CD4-positive, alpha-beta T cell (primary cell): ENCODE measurements at regions not wholly inside any gene's neighbourhood (a gene's known extent, or its start where the extent isn't known, plus 50 kb on each side); places are given as distances from the start of the nearest gene placed in this dataset.

Experiments
- ATAC-seq: fragments of 200-7000 bp; cut with Tn5 transposase; one replicate; pipeline ENCODE4 v1.10.0; 2022; ENCODE audit warnings: mild to moderate bottlenecking; ENCODE audit not compliant: poor library complexity
- CTCF ChIA-PET: fragments of 350-600 bp; sonication (Branson Sonifier 250); formaldehyde crosslinking; loops from one replicate; lab custom pipeline; 2021; ENCODE audit warnings: antibody characterized with exemption, inconsistent platforms; lab: Charles Lee
- POLR2A ChIA-PET: fragments of 350-600 bp; sonication (Branson Sonifier 250); formaldehyde crosslinking; loops from one replicate; lab custom pipeline; 2021; ENCODE audit warnings: antibody characterized with exemption, inconsistent platforms; lab: Charles Lee
- DNase-seq, 14 experiments: peaks; one replicate each; pipeline ENCODE4 v3.0.0-alpha.2; 2013 to 2020; ENCODE audit warnings: mixed read lengths in 2 of 14
- H3K27ac ChIP-seq, 2 donors: one replicate each; pipeline versions ENCODE4 v1.5.1 to v1.7.0; 2013; ENCODE audit warnings: low read length in 2 of 2, low read depth in 1 of 2, mild to moderate bottlenecking in 1 of 2
- H3K27me3 ChIP-seq, 2 experiments: 1 replicate in 1 of 2; 2 replicates in 1 of 2; pipeline versions ENCODE4 v1.6.1 to v1.7.0; 2013; ENCODE audit warnings: low read length in 2 of 2, control low read depth in 1 of 2, mild to moderate bottlenecking in 1 of 2, moderate library complexity in 1 of 2; ENCODE audit not compliant: insufficient read depth in 2 of 2, control insufficient read depth in 1 of 2
- H3K36me3 ChIP-seq: one replicate; pipeline ENCODE4 v1.6.1; 2013; ENCODE audit warnings: low read length, control low read depth; ENCODE audit not compliant: insufficient read depth
- H3K4me1 ChIP-seq: one replicate; pipeline ENCODE4 v1.6.1; 2013; ENCODE audit warnings: low read length, control low read depth; ENCODE audit not compliant: insufficient read depth
- H3K4me3 ChIP-seq: one replicate; pipeline ENCODE4 v1.5.1; 2013; ENCODE audit warnings: mild to moderate bottlenecking, low read length, moderate library complexity
- H3K9me3 ChIP-seq, 2 experiments: 1 replicate in 1 of 2; 2 replicates in 1 of 2; pipeline versions ENCODE4 v1.6.1 to v1.7.0; 2013; ENCODE audit warnings: low read length in 2 of 2, mild to moderate bottlenecking in 2 of 2, control low read depth in 1 of 2, moderate library complexity in 1 of 2; ENCODE audit not compliant: control insufficient read depth in 1 of 2, insufficient read depth in 1 of 2
- H3K27ac Mint-ChIP-seq: one replicate; pipeline ENCODE4 v1.8.0; 2020; ENCODE audit warnings: mixed read lengths
- H3K27me3 Mint-ChIP-seq: one replicate; pipeline ENCODE4 v1.8.0; 2021; ENCODE audit warnings: mixed read lengths
- H3K36me3 Mint-ChIP-seq: one replicate; pipeline ENCODE4 v1.8.0; 2021; ENCODE audit warnings: low read depth, mixed read lengths
- H3K4me1 Mint-ChIP-seq: one replicate; pipeline ENCODE4 v1.8.0; 2021; ENCODE audit warnings: low read depth, mixed read lengths
- H3K4me3 Mint-ChIP-seq: one replicate; pipeline ENCODE4 v1.8.0; 2020; ENCODE audit warnings: mild to moderate bottlenecking, mixed read lengths
- H3K9me3 Mint-ChIP-seq: one replicate; pipeline ENCODE4 v1.8.0; 2020; ENCODE audit warnings: mixed read lengths
- intact Hi-C, 2 experiments: fragments of 100-400 bp; cut with DNase I in 1 of 2; cut with micrococcal nuclease in 1 of 2; formaldehyde crosslinking; loops; one replicate each; pipeline versions ENCODE4 v1.15.1 to v1.9.0; 2023 to 2025; cut with DNase I, micrococcal nuclease
- TF ChIP-seq, protein P1 (sequence below): fragments of 200-600 bp; IDR thresholded peaks from one replicate; pipeline ENCODE4 v1.8.0; 2022; ENCODE audit warnings: antibody characterized with exemption, mild to moderate bottlenecking

DNA sequence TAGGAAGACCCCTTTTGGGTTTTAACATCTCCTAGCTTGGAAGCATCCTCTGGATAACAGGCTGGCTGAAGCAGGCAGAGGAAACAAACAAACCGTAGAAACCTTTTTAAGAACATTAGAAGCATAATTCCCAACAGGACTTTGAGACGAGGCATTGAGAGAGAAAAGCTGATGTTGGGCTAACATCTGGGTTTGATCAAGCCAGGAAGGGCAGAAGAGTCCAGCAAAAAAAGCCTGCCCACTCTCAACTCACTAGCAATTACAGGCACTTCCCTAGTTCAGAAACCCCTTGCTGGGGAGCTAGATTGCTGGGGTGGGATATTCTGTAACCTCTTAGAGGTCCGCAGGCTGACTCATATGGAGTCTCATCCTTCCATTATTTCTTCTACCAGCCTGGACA lies 75.4 kb upstream of the CTNNA1 start:
- no peaks in the 10 kb centered on the region for H3K36me3 Mint-ChIP-seq
- H3K4me3 Mint-ChIP-seq = no peak overlapping the region
- peaks cover 21 to 24% of the 10 kb centered on the region in 2 experiments for H3K27me3 ChIP-seq
- H3K4me1 ChIP-seq = no peaks in the 10 kb centered on the region
- ChIA-PET POLR2A (no interaction called here), CTCF (interaction anchor here (0.7 kb wide), 2 partner anchors 13 to 115 kb away, joined by 3 read pairs; no protein-coding TSS in a partner anchor)
- peaks cover 9% of the 10 kb centered on the region for H3K9me3 Mint-ChIP-seq
- DNase-seq (no peak), ATAC-seq (no peak)
- no peak overlapping the region for H3K4me3 ChIP-seq
- H3K27me3 Mint-ChIP-seq = peaks cover 73% of the 10 kb centered on the region
- TF ChIP-seq, protein P1, sequence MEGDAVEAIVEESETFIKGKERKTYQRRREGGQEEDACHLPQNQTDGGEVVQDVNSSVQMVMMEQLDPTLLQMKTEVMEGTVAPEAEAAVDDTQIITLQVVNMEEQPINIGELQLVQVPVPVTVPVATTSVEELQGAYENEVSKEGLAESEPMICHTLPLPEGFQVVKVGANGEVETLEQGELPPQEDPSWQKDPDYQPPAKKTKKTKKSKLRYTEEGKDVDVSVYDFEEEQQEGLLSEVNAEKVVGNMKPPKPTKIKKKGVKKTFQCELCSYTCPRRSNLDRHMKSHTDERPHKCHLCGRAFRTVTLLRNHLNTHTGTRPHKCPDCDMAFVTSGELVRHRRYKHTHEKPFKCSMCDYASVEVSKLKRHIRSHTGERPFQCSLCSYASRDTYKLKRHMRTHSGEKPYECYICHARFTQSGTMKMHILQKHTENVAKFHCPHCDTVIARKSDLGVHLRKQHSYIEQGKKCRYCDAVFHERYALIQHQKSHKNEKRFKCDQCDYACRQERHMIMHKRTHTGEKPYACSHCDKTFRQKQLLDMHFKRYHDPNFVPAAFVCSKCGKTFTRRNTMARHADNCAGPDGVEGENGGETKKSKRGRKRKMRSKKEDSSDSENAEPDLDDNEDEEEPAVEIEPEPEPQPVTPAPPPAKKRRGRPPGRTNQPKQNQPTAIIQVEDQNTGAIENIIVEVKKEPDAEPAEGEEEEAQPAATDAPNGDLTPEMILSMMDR = no peak
- no peaks in the 10 kb centered on the region for H3K36me3 ChIP-seq
- H3K9me3 ChIP-seq = peaks cover 13 to 21% of the 10 kb centered on the region in 2 experiments
- no peak overlapping the region for H3K27ac Mint-ChIP-seq
- intact Hi-C loops = no loop called here
- H3K27ac ChIP-seq = no peak overlapping the region
- H3K4me1 Mint-ChIP-seq = no peaks in the 10 kb centered on the region

DNA sequence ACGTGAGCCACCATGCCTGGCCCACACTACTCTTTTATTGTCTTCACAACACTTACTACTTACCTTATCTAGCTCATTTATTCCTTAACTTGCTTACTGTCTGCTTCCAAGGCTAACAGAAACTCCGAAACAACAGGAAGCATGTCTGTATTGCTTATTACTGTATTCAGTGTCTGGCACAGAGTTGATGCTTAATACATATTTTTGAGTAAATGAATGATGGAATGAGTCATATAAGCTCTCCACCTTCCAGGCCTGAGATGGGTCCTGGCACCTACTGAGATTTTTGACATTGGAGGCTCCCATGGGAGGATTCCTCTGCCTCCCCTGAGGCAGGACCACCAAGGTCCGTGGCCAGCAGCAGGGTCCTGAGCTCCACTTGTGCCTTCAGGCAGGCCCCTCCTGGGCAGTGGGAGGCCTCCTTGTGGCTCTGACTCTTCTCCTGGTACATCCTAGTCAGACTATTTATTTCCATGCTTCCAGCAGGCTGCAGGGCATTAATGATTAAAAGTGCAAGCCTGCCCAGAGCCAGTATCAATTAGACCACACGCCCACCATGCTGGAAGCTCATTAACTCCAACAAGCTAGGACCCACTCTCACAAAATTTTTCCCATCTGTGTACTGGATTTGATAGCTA lies 76.5 kb upstream of the CTNNA1 start:
- Mint-ChIP-seq H3K27me3 (peaks cover 79% of the 10 kb centered on the region), H3K4me3 (no peak overlapping the region), H3K4me1 (no peaks in the 10 kb centered on the region), H3K9me3 (peaks cover 9% of the 10 kb centered on the region), H3K36me3 (no peaks in the 10 kb centered on the region), H3K27ac (no peak overlapping the region)
- intact Hi-C loops = no loop called here
- no peaks in the 10 kb centered on the region for H3K36me3 ChIP-seq
- H3K4me1 ChIP-seq = no peaks in the 10 kb centered on the region
- H3K4me3 ChIP-seq = no peak overlapping the region
- H3K9me3 ChIP-seq = peaks cover 13 to 21% of the 10 kb centered on the region in 2 experiments
- ATAC-seq (no peak), DNase-seq (no peak)
- peaks cover 27 to 35% of the 10 kb centered on the region in 2 experiments for H3K27me3 ChIP-seq
- POLR2A ChIA-PET = no interaction called here
- H3K27ac ChIP-seq = no peak overlapping the region
- CTCF ChIA-PET = interaction anchor here (0.7 kb wide), 1 partner anchor 1089 kb away, joined by 3 read pairs; no protein-coding TSS in a partner anchor
- TF ChIP-seq, protein P1 = no peak

DNA sequence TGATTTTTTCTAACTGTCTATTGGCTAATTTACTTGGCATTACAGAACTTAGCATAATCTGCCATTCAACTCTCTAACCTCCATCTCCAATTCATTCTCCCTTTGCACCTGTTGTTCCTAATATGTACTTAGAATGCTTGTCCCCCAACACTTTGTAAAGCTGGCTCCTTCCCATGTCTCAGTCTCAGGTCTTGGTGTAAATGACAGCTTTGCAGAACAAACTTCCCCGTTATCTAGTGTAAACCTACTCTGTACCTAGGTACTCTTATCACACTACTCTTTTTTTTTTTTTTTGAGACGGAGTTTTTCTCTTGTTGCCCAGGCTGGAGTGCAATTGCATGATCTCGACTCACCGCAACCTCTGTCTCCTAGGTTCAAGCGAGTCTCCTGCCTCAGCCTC lies 77.2 kb upstream of the CTNNA1 start:
- H3K27ac Mint-ChIP-seq = no peak overlapping the region
- Histone ChIP-seq H3K9me3 (peaks cover 13 to 21% of the 10 kb centered on the region in 2 experiments), H3K36me3 (no peaks in the 10 kb centered on the region), H3K4me1 (no peaks in the 10 kb centered on the region), H3K27ac (no peak overlapping the region), H3K4me3 (no peak overlapping the region), H3K27me3 (peaks cover 34 to 42% of the 10 kb centered on the region in 2 experiments)
- no peaks in the 10 kb centered on the region for H3K36me3 Mint-ChIP-seq
- ATAC-seq = no peak
- H3K27me3 Mint-ChIP-seq = peaks cover 80% of the 10 kb centered on the region
- ChIA-PET POLR2A (no interaction called here), CTCF (interaction anchor here (0.7 kb wide), 1 partner anchor 1089 kb away, joined by 3 read pairs; no protein-coding TSS in a partner anchor)
- H3K4me3 Mint-ChIP-seq = no peak overlapping the region
- DNase-seq = no peak
- H3K9me3 Mint-ChIP-seq = peaks cover 9% of the 10 kb centered on the region
- intact Hi-C loops = no loop called here
- TF ChIP-seq, protein P1 = no peak
- no peaks in the 10 kb centered on the region for H3K4me1 Mint-ChIP-seq
